ENCODE measurements at regions not wholly inside any gene's neighbourhood (a gene's known extent, or its start where the extent isn't known, plus 50 kb on each side); places are given as distances from the start of the nearest gene placed in this dataset.
A peak's percentile ranks its signal among the peaks of the same experiment; 100 is the strongest.

GRCh38 chr14:38129705-38130104 is 78.0 kb upstream of the SSTR1 start:
- H3K4me1 ChIP-seq (ENCODE audit: insufficient read depth, low read length, poor library complexity, severe bottlenecking), result peaks cover 37% of the 10 kb centered on the region
- TF ChIP-seq CTCF (conservative IDR thresholded peaks at IDR 0.05; ENCODE audit: low read length) (no peak), EZH2phosphoT487 (IDR thresholded peaks at IDR 0.05; ENCODE audit: borderline replicate concordance) (no peak)
- H3F3A ChIP-seq (ENCODE audit: low read depth), result peaks cover 8% of the 10 kb centered on the region; the same call in 1 of the 2 replicates
- no peak overlapping the region for H3K4me3 ChIP-seq (ENCODE audit: low read length, poor library complexity, severe bottlenecking)
- no peaks in the 10 kb centered on the region for H3K9me2 ChIP-seq (replicated peaks; ENCODE audit: low read depth, low read length)
- H3K27me3 ChIP-seq (ENCODE audit: insufficient read depth, low read length, poor library complexity, severe bottlenecking), result no peaks in the 10 kb centered on the region
- H3K9me3 ChIP-seq (ENCODE audit: insufficient read depth, low read depth, low read length), result no peaks in the 10 kb centered on the region
- H2AFZ ChIP-seq (ENCODE audit: low read length), result peak overlapping the region; percentile 45; the same call in 1 of the 2 replicates
- no peaks in the 10 kb centered on the region for H3K36me3 ChIP-seq (ENCODE audit: insufficient read depth, low read length)
- no peak overlapping the region for H3K4me2 ChIP-seq (ENCODE audit: low read depth, low read length, poor library complexity, severe bottlenecking)
- H3K9ac ChIP-seq (ENCODE audit: low read depth, low read length, poor library complexity, severe bottlenecking), result no peak overlapping the region
- no peaks in the 10 kb centered on the region for H3K79me2 ChIP-seq (ENCODE audit: insufficient read depth, low read length)
- H4K20me1 ChIP-seq (ENCODE audit: insufficient read depth, low read length, poor library complexity, severe bottlenecking), result no peaks in the 10 kb centered on the region

- Histone ChIP-seq H2AFZ (ENCODE audit: low read length) (peak overlapping the region; percentile 3; the same call in 1 of the 2 replicates), H3K4me3 (ENCODE audit: low read length, poor library complexity, severe bottlenecking) (no peak overlapping the region), H3F3A (ENCODE audit: low read depth) (no peaks in the 10 kb centered on the region), H3K4me2 (ENCODE audit: low read depth, low read length, poor library complexity, severe bottlenecking) (no peak overlapping the region), H3K79me2 (ENCODE audit: insufficient read depth, low read length) (no peaks in the 10 kb centered on the region), H3K4me1 (ENCODE audit: insufficient read depth, low read length, poor library complexity, severe bottlenecking) (peaks cover 24% of the 10 kb centered on the region), H4K20me1 (ENCODE audit: insufficient read depth, low read length, poor library complexity, severe bottlenecking) (no peaks in the 10 kb centered on the region), H3K9me3 (ENCODE audit: insufficient read depth, low read depth, low read length) (no peaks in the 10 kb centered on the region), H3K36me3 (ENCODE audit: insufficient read depth, low read length) (no peaks in the 10 kb centered on the region), H3K9me2 (replicated peaks; ENCODE audit: low read depth, low read length) (no peaks in the 10 kb centered on the region), H3K27me3 (ENCODE audit: insufficient read depth, low read length, poor library complexity, severe bottlenecking) (no peaks in the 10 kb centered on the region), H3K9ac (ENCODE audit: low read depth, low read length, poor library complexity, severe bottlenecking) (no peak overlapping the region)
- TF ChIP-seq EZH2phosphoT487 (IDR thresholded peaks at IDR 0.05; ENCODE audit: borderline replicate concordance) (no peak), CTCF (conservative IDR thresholded peaks at IDR 0.05; ENCODE audit: low read length) (no peak)
Observed at GRCh38 chr14:38134416-38135030, 73.2 kb upstream of the SSTR1 start.

- Histone ChIP-seq H3K9ac (ENCODE audit: low read depth, low read length, poor library complexity, severe bottlenecking) (no peak overlapping the region), H3K4me3 (ENCODE audit: low read length, poor library complexity, severe bottlenecking) (no peak overlapping the region), H3K79me2 (ENCODE audit: insufficient read depth, low read length) (no peaks in the 10 kb centered on the region), H3K9me3 (ENCODE audit: insufficient read depth, low read depth, low read length) (no peaks in the 10 kb centered on the region), H3K9me2 (replicated peaks; ENCODE audit: low read depth, low read length) (no peaks in the 10 kb centered on the region), H3K4me2 (ENCODE audit: low read depth, low read length, poor library complexity, severe bottlenecking) (no peak overlapping the region), H4K20me1 (ENCODE audit: insufficient read depth, low read length, poor library complexity, severe bottlenecking) (no peaks in the 10 kb centered on the region), H3F3A (ENCODE audit: low read depth) (no peaks in the 10 kb centered on the region), H3K27me3 (ENCODE audit: insufficient read depth, low read length, poor library complexity, severe bottlenecking) (no peaks in the 10 kb centered on the region), H2AFZ (ENCODE audit: low read length) (peak overlapping the region; percentile 68; the same call in 1 of the 2 replicates), H3K4me1 (ENCODE audit: insufficient read depth, low read length, poor library complexity, severe bottlenecking) (peaks cover 19% of the 10 kb centered on the region), H3K36me3 (ENCODE audit: insufficient read depth, low read length) (no peaks in the 10 kb centered on the region)
- TF ChIP-seq EZH2phosphoT487 (IDR thresholded peaks at IDR 0.05; ENCODE audit: borderline replicate concordance), result no peak
- no peak for TF ChIP-seq CTCF (conservative IDR thresholded peaks at IDR 0.05; ENCODE audit: low read length)
Observed at GRCh38 chr14:38135106-38135867, 72.4 kb upstream of the SSTR1 start.

Data from Loucy (cell line).